ENCODE measurements at regions not wholly inside any gene's neighbourhood (a gene's known extent, or its start where the extent isn't known, plus 50 kb on each side); places are given as distances from the start of the nearest gene placed in this dataset.

GRCh38 chr14:40899435-40899834 lies 707.2 kb upstream of the LRFN5 start:
- DNase-seq (ENCODE audit: low read depth) = no peak

- no peak for DNase-seq (ENCODE audit: low read depth)
Observed at GRCh38 chr14:40894846-40895245, 711.8 kb upstream of the LRFN5 start.

GRCh38 chr14:40889126-40889525 lies 717.5 kb upstream of the LRFN5 start:
- DNase-seq (ENCODE audit: low read depth) = no peak

- DNase-seq (ENCODE audit: low read depth) = no peak
Observed at GRCh38 chr14:40887912-40888311, 718.8 kb upstream of the LRFN5 start.

DNA sequence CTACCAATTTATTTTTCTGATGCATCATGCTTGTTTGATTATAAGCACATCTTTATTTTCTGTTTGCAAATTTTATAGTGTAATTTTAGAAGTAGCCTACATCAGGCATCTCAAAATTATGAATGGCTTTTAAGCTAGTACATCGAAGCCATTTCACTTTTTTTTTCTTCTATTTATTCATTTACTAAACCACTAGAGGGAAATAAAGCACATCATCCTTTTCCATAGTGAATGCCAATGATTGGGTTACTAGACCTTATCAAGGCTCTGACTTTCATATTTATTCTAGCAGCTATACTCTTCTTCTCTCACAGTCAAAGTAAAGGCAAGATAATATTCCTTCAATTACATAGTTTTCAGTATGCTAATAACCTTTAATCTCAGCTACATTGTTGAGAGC lies 736.4 kb upstream of the LRFN5 start:
- no peak for DNase-seq (ENCODE audit: low read depth)

DNA sequence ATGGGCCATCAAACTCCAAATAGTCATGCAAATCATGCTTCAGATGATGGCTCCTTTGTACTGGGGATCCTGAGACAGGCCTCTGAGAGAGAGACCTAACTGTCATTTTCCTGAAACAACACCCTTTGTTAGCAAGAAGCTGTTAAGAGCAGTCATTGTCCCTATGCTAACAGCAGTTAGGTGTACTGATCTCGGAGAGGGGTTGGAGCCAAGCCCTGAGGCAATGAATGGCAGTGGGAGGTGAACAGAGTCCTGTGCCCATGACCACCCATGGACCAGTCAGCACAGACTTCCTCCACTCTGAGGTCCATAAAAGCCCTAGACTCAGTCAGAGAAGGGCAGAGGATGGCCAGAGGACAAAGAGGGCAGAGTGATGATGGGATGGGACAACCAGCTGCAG lies 747.6 kb upstream of the LRFN5 start:
- DNase-seq (ENCODE audit: low read depth) = no peak

- DNase-seq (ENCODE audit: low read depth) = no peak
Observed at GRCh38 chr14:40855343-40855742, 751.3 kb upstream of the LRFN5 start.

DNA sequence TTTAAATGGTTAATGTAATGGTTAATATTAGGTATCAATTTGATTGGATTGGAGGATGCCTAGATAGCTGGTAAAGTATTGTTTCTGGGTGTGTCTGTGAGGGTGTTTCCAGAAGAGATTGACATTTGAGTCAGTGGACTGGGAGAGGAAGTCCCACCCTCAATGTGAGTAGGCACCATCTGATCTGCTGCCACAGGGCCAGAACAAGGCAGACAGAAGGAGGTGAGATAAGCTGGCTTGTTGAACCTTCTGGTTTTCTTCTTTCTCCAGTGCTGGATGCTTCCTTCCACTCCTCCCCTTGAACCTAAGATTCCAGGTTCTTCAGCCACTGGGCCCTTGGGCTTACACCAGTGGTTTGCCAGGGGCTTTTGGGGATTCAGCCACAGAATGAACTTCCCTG lies 756.5 kb upstream of the LRFN5 start:
- no peak for DNase-seq (ENCODE audit: low read depth)

- DNase-seq (ENCODE audit: low read depth) = no peak
Observed at GRCh38 chr14:40847480-40847879, 759.2 kb upstream of the LRFN5 start.

- DNase-seq (ENCODE audit: low read depth) = no peak
Observed at GRCh38 chr14:40842816-40843215, 763.9 kb upstream of the LRFN5 start.

- no peak for DNase-seq (ENCODE audit: low read depth)
Observed at GRCh38 chr14:40841886-40842285, 764.8 kb upstream of the LRFN5 start.

- DNase-seq (ENCODE audit: low read depth) = no peak
Observed at GRCh38 chr14:40838601-40839000, 768.1 kb upstream of the LRFN5 start.

- no peak for DNase-seq (ENCODE audit: low read depth)
Observed at GRCh38 chr14:40806471-40806870, 800.2 kb upstream of the LRFN5 start.

DNA sequence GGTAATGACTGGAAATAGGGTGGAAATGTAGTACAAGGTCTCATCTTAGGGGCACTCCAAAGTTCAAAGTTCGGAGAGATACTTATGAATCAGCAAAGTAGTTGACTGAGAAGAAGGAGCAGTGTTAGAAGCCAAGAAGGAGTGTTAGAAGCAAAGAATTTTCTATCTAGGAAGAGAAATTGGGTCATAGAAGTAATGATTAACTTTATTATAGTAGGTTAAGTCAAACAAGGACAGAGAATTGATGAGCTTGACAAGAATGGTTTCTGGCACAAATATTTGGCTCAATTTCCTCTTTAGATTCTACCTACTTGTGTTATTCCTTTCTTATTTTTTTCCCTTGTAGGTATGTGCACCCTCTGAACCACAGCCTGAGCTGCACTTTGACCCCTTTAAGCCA lies 810.5 kb upstream of the LRFN5 start:
- DNase-seq (ENCODE audit: low read depth) = no peak

- no peak for DNase-seq (ENCODE audit: low read depth)
Observed at GRCh38 chr14:40784860-40785259, 821.8 kb upstream of the LRFN5 start.

DNA sequence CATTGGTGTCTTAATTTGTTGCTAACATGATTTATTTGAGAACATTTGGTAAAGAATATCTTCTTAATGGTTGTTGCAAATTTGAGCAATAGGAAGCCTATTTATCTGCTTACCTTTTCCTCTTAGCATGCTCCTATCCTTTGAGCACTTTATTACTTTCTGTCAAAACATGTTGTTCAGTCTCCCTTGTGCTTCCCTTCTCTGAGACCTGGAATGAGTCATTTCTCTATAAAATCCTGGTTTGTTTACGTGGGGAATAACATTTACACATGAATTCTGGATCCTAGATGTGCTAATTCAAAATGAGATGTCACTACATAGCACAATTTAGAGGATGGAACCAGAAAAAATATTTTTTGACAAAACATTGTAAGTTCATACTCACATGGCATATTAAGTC lies 844.0 kb upstream of the LRFN5 start:
- no peak for DNase-seq (ENCODE audit: low read depth)

DNA sequence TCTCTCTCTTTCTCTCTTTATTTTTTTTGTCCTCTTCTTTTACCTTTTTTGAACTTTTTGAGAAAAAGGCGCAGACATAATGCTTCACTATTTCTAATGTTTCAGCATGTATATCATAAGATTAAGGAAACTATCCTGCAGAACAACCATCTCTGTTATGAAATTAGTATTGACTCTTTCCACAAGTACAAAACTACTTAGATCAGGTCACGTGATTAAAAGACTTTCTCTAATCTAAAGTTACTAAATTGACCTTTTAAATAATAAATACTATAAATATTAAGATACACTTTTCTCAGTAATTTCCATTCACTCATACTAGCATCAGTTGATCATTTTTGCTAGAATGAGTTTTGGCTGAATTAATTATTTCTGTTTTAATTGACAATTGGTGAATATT lies 844.5 kb upstream of the LRFN5 start:
- no peak for DNase-seq (ENCODE audit: low read depth)

- DNase-seq (ENCODE audit: low read depth) = no peak
Observed at GRCh38 chr14:40760704-40761103, 846.0 kb upstream of the LRFN5 start.

- DNase-seq (ENCODE audit: low read depth) = no peak
Observed at GRCh38 chr14:40758076-40758475, 848.6 kb upstream of the LRFN5 start.

DNA sequence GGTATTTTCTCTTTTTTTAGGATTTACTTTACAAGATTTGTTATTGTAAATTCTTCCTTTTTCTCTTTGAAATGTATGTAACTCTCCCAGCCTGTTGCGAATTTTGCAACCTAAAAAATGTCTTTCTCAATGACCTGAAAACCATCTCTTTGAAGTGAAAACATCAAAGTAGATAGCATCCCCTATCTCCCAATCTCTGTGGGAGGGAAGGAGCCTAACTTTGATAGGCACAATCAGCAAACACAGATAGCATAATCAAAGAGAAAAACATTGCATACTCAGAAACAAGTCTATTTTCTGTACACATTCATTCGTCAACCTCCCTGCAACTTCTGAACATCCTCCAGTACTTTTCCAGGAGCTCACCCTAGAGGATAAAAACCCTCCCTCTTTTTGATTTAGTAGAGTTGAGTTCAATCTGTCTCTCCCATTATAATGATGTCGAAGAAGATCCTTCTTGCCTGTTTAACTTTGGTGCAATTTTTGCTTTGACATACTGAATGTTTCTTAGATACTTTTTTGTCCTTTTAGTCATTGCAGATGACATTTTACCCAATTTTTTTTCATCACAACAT lies 849.2 kb upstream of the LRFN5 start:
- no peak for DNase-seq (ENCODE audit: low read depth)

DNA sequence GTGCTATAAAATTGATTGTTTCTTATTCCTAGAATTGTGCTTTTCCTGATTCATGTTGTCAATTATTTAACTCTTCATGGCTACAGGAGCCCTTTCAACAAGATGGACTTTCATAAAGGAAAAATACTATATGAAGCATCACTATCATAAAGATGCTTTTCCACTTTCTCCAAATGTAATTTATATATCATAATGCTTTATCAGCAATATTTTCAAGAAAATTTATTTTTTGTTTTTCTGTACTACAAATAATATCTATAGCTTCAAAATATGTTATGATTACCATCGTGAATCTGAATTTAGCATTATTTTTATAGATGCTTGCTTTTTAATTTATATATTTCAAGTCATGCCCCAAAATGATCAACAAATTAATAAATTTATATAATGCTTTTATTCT lies 873.5 kb upstream of the LRFN5 start:
- DNase-seq (ENCODE audit: low read depth) = no peak

- no peak for DNase-seq (ENCODE audit: low read depth)
Observed at GRCh38 chr14:40727107-40727506, 879.6 kb upstream of the LRFN5 start.

DNA sequence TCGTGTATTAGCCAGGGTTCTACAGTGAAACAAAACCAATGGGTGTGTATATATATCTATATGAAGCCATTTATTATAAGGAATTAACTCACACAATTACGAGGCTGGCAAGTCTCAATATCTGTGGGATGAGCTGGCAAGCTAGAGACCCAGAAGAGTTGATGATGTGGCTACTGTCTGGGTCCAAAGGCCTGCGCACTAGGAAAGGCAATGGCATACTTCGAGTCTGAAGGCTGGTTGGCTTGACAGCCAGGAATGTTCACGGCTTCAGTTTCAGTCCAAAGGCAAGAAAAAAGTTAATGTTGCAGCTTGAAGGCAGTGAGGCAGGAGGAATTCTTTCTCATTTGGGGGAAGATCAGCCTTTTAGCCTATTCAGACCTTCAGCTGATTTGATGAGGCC lies 893.3 kb upstream of the LRFN5 start:
- no peak for DNase-seq (ENCODE audit: low read depth)

GRCh38 chr14:40697231-40697630 lies 909.4 kb upstream of the LRFN5 start:
- DNase-seq (ENCODE audit: low read depth) = no peak

DNA sequence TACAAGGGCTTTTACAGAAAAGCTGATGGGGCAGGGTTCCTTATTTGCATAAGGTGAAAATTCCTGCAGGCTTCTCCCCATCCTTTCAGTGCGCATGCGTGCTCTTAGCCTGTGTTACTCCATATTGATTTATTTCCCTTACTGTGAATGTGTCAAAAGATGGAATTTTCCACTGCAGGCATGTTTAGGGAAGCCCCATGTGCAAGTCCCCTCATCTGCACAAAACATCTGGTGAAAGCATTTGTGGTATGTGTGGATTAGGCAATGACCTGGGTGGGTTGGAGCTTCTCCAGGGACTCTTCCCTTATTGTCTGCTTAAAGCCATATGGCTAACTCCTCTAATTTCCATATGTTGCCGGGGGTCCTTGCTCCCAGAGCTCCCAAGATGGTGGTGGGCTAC lies 912.7 kb upstream of the LRFN5 start:
- DNase-seq (ENCODE audit: low read depth) = no peak
